Activated CD4-positive, alpha-beta T cell treated with anti-CD3 and anti-CD28 coated beads for 36 hours (primary cell): ENCODE measurements at regions not wholly inside any gene's neighbourhood (a gene's known extent, or its start where the extent isn't known, plus 50 kb on each side); places are given as distances from the start of the nearest gene placed in this dataset.
A peak's percentile ranks its signal among the peaks of the same experiment; 100 is the strongest.

Source experiments
- ATAC-seq: fragments of 200-7000 bp; cut with Tn5 transposase; one replicate; pipeline ENCODE4 v1.10.0; 2021; ENCODE audit warnings: mild to moderate bottlenecking, moderate library complexity
- CTCF ChIA-PET: fragments of 350-600 bp; sonication (Branson Sonifier 250); formaldehyde crosslinking; loops from one replicate; lab custom pipeline; 2021; ENCODE audit warnings: antibody characterized with exemption; lab: Charles Lee
- POLR2A ChIA-PET: fragments of 350-600 bp; sonication (Branson Sonifier 250); formaldehyde crosslinking; loops from one replicate; lab custom pipeline; 2021; ENCODE audit warnings: antibody characterized with exemption, inconsistent platforms; lab: Charles Lee
- DNase-seq: peaks from one replicate; pipeline ENCODE4 v3.0.0-alpha.2; 2020
- H3K27ac Mint-ChIP-seq: one replicate; pipeline ENCODE4 v1.8.0; 2021; ENCODE audit warnings: mixed read lengths
- H3K27me3 Mint-ChIP-seq: one replicate; pipeline ENCODE4 v1.8.0; 2021; ENCODE audit warnings: mixed read lengths
- H3K36me3 Mint-ChIP-seq: one replicate; pipeline ENCODE4 v1.8.0; 2021; ENCODE audit warnings: low read depth, mixed read lengths
- H3K4me1 Mint-ChIP-seq: one replicate; pipeline ENCODE4 v1.8.0; 2021; ENCODE audit warnings: mixed read lengths
- H3K4me3 Mint-ChIP-seq: one replicate; pipeline ENCODE4 v1.8.0; 2021; ENCODE audit warnings: mild to moderate bottlenecking, moderate library complexity, mixed read lengths
- H3K9me3 Mint-ChIP-seq: one replicate; pipeline ENCODE4 v1.8.0; 2021; ENCODE audit warnings: low read depth, mixed read lengths
- intact Hi-C, 2 experiments: fragments of 100-400 bp; cut with DNase I in 1 of 2; cut with micrococcal nuclease in 1 of 2; formaldehyde crosslinking; loops; one replicate each; pipeline versions ENCODE4 v1.14.2 to v1.15.1; 2022 to 2024; cut with DNase I, micrococcal nuclease

DNA sequence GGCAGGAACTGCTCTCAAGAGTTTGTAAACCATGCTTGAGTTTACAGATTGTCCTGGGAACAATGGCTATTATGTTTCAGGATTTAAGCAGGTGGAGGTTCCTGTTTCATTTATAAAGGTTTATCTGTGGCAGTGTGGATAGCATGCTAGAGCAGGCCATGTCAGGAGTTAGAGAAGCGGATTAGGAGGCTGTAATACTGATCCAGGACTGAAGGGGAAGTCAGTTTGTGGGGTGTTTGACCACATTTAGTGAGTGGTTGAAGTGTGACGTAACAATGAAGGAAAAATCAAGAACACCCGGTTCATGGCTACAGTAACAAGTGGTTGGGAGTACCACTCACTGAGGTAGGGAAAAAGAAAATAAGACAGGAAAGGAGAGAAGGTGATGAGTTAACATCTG is 299.0 kb downstream of the TLR4 start:
- ATAC-seq (no peak), DNase-seq (no peak)
- ChIA-PET CTCF (no interaction called here), POLR2A (no interaction called here)
- Mint-ChIP-seq H3K4me1 (no peaks in the 10 kb centered on the region), H3K36me3 (no peaks in the 10 kb centered on the region), H3K9me3 (no peaks in the 10 kb centered on the region), H3K27ac (no peak overlapping the region), H3K27me3 (peaks cover 3% of the 10 kb centered on the region), H3K4me3 (no peak overlapping the region)
- intact Hi-C loops: no loop called here

DNA sequence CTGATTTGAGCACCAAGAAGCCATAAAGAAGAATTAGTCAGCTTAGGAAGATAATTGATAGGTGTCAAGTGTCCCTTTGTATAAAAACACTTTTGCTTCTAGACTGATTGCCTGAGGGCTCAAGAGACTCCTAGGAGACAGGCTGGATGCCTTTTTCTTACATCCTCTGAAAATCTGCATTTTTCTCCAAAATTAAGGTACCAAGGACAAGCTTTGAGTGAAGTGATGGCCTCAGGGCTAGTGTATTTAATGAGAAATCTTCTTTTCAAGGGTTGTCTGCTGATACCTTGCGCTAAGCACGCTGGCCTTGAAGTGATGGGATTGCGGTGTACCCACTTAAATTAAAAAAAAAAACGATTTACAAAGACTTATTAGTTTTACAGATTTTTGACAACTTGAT is 304.0 kb downstream of the TLR4 start:
- POLR2A ChIA-PET: no interaction called here
- DNase-seq: no peak

DNA sequence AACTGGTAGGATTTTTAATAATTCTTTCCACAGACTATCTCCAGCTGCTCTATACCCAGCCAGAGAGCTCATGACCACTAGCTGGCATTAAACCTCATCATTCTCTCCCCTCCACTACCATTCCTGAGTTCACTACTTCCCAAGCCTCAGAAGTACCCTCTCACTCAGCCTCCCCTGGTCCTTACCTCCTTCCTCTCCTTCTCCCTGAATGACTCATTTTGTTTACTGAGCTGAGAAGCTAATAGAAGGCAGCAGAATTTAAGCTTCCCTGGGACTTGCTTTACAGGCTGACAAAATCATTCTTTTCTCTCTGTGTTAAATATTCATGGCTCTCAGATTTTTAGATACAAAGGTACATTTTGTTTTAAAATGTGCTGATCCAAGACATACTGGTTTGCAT is 305.4 kb downstream of the TLR4 start:
- H3K27ac Mint-ChIP-seq: no peak overlapping the region
- H3K27me3 Mint-ChIP-seq: peaks cover 3% of the 10 kb centered on the region
- no peak overlapping the region for H3K4me3 Mint-ChIP-seq
- ChIA-PET POLR2A (no interaction called here), CTCF (interaction anchor here (0.6 kb wide), 1 partner anchor 122 kb away, joined by 3 read pairs; no protein-coding TSS in a partner anchor)
- no peaks in the 10 kb centered on the region for H3K36me3 Mint-ChIP-seq
- DNase-seq (no peak), ATAC-seq (no peak)
- intact Hi-C loops: no loop called here
- no peaks in the 10 kb centered on the region for H3K4me1 Mint-ChIP-seq
- H3K9me3 Mint-ChIP-seq: no peaks in the 10 kb centered on the region

More for the DNA sequence above, 304.0 kb downstream of the TLR4 start:
- no peak for ATAC-seq
- Mint-ChIP-seq H3K36me3 (no peaks in the 10 kb centered on the region), H3K4me3 (no peak overlapping the region), H3K27ac (no peak overlapping the region), H3K4me1 (no peaks in the 10 kb centered on the region), H3K9me3 (no peaks in the 10 kb centered on the region), H3K27me3 (peaks cover 1% of the 10 kb centered on the region)
- CTCF ChIA-PET: no interaction called here
- intact Hi-C loops: no loop called here

DNA sequence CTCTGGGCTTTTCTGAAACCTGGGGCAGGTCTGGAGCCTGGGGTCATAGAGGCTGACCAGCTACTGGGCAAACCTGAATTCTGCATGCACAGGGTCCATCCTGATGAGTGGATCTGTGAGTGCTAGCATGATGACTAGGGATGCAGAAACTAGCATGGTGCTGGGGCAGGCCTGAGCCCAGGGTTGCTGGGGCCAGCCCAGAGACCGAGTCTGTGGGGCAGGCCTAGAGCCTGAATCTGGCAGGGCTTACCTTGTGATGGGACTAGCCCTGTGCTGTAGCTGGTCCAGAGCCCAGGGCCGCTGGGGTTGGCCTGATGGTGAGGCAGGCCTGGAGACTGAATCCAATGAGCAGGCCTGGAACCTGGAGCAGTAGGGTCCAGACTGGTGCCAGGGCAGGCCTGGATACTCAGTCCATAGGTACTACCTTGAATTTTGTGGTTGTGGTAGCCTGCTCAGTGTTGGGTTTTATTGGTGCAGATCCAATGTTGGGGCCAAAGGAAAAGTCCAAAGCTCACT is 313.5 kb downstream of the TLR4 start:
- ATAC-seq (no peak), DNase-seq (no peak)
- ChIA-PET POLR2A (no interaction called here), CTCF (no interaction called here)
- peaks cover 3% of the 10 kb centered on the region for H3K27me3 Mint-ChIP-seq
- no peak overlapping the region for H3K27ac Mint-ChIP-seq
- no peak overlapping the region for H3K4me3 Mint-ChIP-seq
- H3K36me3 Mint-ChIP-seq: no peaks in the 10 kb centered on the region
- H3K9me3 Mint-ChIP-seq: no peaks in the 10 kb centered on the region
- intact Hi-C loops: no loop called here
- no peaks in the 10 kb centered on the region for H3K4me1 Mint-ChIP-seq

DNA sequence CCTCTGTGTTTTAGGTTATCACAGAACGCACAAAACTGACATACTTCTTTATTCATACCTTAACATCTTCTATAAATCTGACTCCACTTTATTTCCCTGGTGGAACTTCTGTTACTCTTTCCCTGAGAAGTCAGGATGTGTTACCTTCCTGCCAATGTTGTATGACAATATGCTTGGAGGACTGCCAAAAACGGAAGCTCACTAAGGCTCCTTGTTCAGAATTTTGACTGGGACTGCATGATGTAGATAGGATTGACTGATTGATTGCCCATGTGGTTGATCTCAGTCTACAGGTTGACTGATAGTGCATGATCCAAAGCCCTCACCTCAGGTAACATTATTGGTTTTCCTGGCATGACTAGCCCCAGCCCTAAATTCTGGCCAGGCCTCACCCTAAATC is 319.4 kb downstream of the TLR4 start:
- ATAC-seq (no peak), DNase-seq (no peak)
- CTCF ChIA-PET: no interaction called here
- Mint-ChIP-seq H3K9me3 (no peaks in the 10 kb centered on the region), H3K27ac (no peak overlapping the region), H3K36me3 (no peaks in the 10 kb centered on the region), H3K4me1 (no peaks in the 10 kb centered on the region), H3K27me3 (no peaks in the 10 kb centered on the region), H3K4me3 (no peak overlapping the region)
- intact Hi-C loops: no loop called here
- POLR2A ChIA-PET: no interaction called here

DNA sequence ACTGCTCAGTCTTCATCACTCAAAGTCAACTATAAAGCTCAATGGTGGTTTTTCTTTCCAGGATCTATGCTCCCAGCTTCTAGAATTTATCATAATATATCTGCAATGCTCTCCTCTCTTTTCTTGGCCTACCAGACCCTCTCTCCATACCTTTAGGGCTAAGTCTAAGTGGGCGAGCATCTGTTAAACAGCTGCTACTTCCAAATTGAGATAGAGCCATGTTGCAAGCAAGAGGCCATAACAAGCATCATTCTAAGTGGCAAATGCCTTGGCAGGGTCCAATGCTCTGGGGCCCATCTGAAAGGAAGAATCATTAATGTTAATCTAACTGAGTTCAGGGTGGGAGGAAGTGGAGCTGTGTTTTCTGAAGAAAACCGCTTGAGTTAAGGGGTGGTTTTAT is 324.0 kb downstream of the TLR4 start:
- Mint-ChIP-seq H3K27me3 (peaks cover 7% of the 10 kb centered on the region), H3K4me3 (no peak overlapping the region), H3K27ac (no peak overlapping the region), H3K9me3 (no peaks in the 10 kb centered on the region), H3K4me1 (no peaks in the 10 kb centered on the region), H3K36me3 (no peaks in the 10 kb centered on the region)
- CTCF ChIA-PET: no interaction called here
- intact Hi-C loops: no loop called here
- ATAC-seq (no peak), DNase-seq (no peak)
- POLR2A ChIA-PET: no interaction called here

DNA sequence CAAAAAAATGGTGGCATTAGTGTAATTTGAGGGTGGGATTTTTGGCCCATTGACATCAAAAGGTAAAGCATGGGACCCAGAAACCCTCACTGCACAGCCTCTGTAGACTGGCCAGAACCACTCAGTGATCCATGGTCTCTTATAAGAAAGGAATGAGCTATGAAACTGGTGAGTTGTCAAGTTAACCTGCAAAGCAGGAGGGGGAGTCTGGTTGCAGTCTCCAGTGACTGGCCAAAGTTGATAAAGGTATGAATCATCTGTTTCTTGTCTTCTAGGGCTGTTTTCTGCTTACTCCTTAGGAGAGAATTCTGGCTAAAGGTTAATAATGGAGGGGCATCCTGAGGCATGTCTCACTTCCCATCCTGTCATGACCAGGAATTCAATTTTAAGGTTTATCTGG is 325.2 kb downstream of the TLR4 start:
- Mint-ChIP-seq H3K4me3 (no peak overlapping the region), H3K4me1 (no peaks in the 10 kb centered on the region), H3K36me3 (no peaks in the 10 kb centered on the region), H3K27me3 (peaks cover 7% of the 10 kb centered on the region), H3K9me3 (no peaks in the 10 kb centered on the region), H3K27ac (no peak overlapping the region)
- DNase-seq (no peak), ATAC-seq (no peak)
- POLR2A ChIA-PET: no interaction called here
- intact Hi-C loops: no loop called here
- CTCF ChIA-PET: no interaction called here

DNA sequence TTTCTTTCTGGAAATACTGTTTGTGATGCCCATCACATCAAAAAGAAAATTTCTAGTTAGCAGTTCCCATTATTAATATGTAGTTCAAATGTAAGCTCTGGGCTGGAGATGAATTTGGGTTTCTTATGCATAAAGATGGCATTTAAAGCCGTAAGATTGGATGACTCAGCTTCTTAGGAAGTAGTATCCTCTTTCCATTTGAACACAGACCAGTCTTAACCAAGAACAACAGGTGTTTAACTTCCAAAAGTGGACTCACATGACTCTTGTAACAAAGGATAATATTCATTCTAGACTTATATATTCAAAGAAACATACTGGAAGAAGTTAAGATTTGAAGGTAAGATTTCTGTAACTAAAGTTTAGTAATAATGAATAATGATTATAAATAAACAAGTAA is 330.5 kb downstream of the TLR4 start:
- Mint-ChIP-seq H3K27me3 (peaks cover 6% of the 10 kb centered on the region), H3K4me1 (no peaks in the 10 kb centered on the region), H3K27ac (no peak overlapping the region), H3K9me3 (no peaks in the 10 kb centered on the region), H3K36me3 (no peaks in the 10 kb centered on the region), H3K4me3 (no peak overlapping the region)
- POLR2A ChIA-PET: no interaction called here
- intact Hi-C loops: no loop called here
- CTCF ChIA-PET: interaction anchor here (0.7 kb wide), 1 partner anchor 1168 kb away, joined by 3 read pairs; no protein-coding TSS in a partner anchor
- DNase-seq (no peak), ATAC-seq (no peak)

DNA sequence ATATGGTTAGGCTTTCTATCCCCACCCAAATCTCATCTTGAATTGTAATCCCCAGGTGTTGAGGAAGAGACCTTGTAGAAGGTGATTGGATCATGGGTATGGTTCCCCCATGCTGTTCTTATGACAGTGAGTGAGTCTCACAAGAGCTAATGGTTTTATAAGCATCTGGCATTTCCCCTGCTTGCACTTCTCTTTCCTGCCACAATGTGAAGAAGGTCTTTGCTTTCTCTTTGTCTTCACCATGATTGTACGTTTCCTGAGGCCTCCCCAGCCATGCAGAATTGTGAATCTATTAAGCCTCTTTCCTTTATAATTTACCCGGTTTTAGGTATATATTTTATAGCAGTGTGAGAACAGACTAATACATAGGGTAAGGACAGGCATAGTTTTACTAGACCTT is 334.5 kb downstream of the TLR4 start:
- H3K9me3 Mint-ChIP-seq: no peaks in the 10 kb centered on the region
- peaks cover 1% of the 10 kb centered on the region for H3K36me3 Mint-ChIP-seq
- no peak overlapping the region for H3K4me3 Mint-ChIP-seq
- no peak overlapping the region for H3K27ac Mint-ChIP-seq
- ChIA-PET POLR2A (no interaction called here), CTCF (no interaction called here)
- ATAC-seq (no peak), DNase-seq (no peak)
- intact Hi-C loops: no loop called here
- H3K27me3 Mint-ChIP-seq: peaks cover 3% of the 10 kb centered on the region
- no peaks in the 10 kb centered on the region for H3K4me1 Mint-ChIP-seq

DNA sequence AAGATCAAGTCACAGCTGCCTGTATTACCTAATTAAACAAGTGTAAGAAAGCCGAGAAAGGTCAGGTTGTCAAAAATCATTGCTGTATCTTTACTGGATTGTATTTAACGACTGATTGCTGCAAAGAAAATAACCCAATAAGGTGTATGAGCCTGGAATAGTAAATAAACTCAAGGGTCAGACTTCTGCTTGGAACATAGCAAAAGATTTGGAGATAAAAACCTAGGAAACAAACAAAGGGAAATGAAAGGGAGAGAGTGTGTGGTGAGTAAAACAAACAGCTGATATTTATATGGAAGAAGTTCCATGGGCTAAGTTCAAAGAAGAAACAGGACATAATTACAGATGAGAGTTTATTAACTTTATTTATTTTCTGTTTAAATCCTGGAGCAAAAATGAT is 354.0 kb downstream of the TLR4 start:
- Mint-ChIP-seq H3K4me1 (no peaks in the 10 kb centered on the region), H3K27ac (no peak overlapping the region), H3K27me3 (no peaks in the 10 kb centered on the region), H3K36me3 (no peaks in the 10 kb centered on the region), H3K9me3 (peaks cover 7% of the 10 kb centered on the region), H3K4me3 (no peak overlapping the region)
- no peak for ATAC-seq
- POLR2A ChIA-PET: no interaction called here
- no peak for DNase-seq
- intact Hi-C loops: no loop called here
- CTCF ChIA-PET: no interaction called here

DNA sequence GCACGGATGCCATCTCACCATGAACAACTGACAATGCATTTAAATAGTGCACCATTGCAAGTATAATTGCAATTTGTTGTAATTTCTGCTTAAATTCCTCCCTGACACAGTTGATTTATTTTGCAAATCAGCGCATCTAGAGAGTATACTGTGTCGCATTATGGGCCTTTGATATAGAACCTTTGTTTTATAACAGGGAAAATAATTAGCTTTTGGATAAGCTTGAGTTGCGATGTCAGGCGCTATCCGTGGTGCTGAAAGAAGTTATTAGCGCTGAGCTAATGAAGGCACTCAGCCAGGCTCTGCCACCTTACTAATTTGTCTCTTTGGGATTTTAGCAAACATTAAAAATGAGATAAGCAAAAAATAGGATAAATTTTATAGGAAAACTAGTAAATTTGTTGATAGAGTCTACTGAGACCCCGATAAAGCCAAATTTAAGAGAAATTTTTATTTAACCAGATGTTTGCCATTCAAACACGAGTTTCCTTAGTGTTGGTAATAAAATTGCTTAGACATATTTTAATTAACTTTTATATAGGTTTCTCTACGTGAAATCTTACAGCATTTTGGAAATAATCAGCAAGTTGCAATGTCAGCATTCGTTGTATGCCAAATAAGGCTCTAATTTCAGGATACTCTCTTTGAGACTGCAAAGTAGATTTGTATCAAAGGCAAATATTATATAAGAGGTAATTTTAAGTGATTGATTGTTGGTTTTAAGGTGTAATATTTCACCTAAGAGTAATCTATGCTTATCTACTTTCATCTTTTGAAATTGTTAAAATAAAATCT is 355.5 kb downstream of the TLR4 start:
- POLR2A ChIA-PET: no interaction called here
- no peaks in the 10 kb centered on the region for H3K36me3 Mint-ChIP-seq
- peaks cover 9% of the 10 kb centered on the region for H3K9me3 Mint-ChIP-seq
- intact Hi-C loops: no loop called here
- CTCF ChIA-PET: no interaction called here
- ATAC-seq (no peak), DNase-seq (peak; percentile 21)
- no peak overlapping the region for H3K27ac Mint-ChIP-seq
- H3K27me3 Mint-ChIP-seq: no peaks in the 10 kb centered on the region
- H3K4me1 Mint-ChIP-seq: no peaks in the 10 kb centered on the region
- H3K4me3 Mint-ChIP-seq: no peak overlapping the region

DNA sequence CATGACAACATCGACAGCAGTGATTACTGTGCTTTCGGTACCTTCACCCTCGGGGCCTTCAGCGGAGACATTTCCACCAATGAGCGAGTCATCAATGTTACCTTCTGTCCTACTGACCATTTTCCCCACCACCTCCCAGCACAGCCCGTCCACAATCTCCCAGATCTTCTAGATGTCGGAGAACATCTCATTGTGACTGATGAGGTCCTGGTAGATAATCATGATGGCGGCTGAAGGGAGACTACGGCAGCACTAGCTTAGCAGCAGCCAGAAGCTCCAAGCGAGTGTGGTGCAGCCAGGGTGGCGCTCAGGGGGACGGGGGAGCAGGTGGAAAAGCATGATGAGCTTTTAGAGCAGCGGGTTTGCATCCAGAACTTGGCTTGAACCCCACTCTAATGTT is 379.0 kb downstream of the TLR4 start:
- Mint-ChIP-seq H3K27me3 (no peaks in the 10 kb centered on the region), H3K4me3 (no peak overlapping the region), H3K4me1 (no peaks in the 10 kb centered on the region), H3K27ac (no peak overlapping the region), H3K9me3 (peaks cover 1% of the 10 kb centered on the region), H3K36me3 (no peaks in the 10 kb centered on the region)
- DNase-seq (no peak), ATAC-seq (no peak)
- POLR2A ChIA-PET: no interaction called here
- intact Hi-C loops: no loop called here
- CTCF ChIA-PET: no interaction called here
